Parathyroid adenoma (tissue), 2 donors: ENCODE measurements at regions not wholly inside any gene's neighbourhood (a gene's known extent, or its start where the extent isn't known, plus 50 kb on each side); places are given as distances from the start of the nearest gene placed in this dataset.
"Not testable (repeated sequence)": the region's sequence is repeated elsewhere in the genome, so short reads cannot be mapped to it uniquely, and the experiment has no call there.

Source experiments
- H2AFZ ChIP-seq: fragments of 300-600 bp; sonication (generic); one replicate; pipeline ENCODE4 v1.7.0; 2017; ENCODE audit warnings: antibody characterized with exemption, mild to moderate bottlenecking
- H3K27ac ChIP-seq: fragments of 300-600 bp; sonication (generic); one replicate; pipeline ENCODE4 v1.7.0; 2017
- H3K27me3 ChIP-seq: fragments of 300-600 bp; sonication (generic); one replicate; pipeline ENCODE4 v1.7.0; 2017; ENCODE audit warnings: low read length; ENCODE audit not compliant: control insufficient read depth, insufficient read depth
- H3K36me3 ChIP-seq: fragments of 300-600 bp; sonication (generic); one replicate; pipeline ENCODE4 v1.7.0; 2017; ENCODE audit warnings: low read length; ENCODE audit not compliant: control insufficient read depth, insufficient read depth
- H3K4me1 ChIP-seq: fragments of 300-600 bp; sonication (generic); one replicate; pipeline ENCODE4 v1.7.0; 2017; ENCODE audit warnings: control low read depth
- H3K4me2 ChIP-seq: fragments of 300-600 bp; sonication (generic); one replicate; pipeline ENCODE4 v1.7.0; 2017; ENCODE audit warnings: low read length
- H3K4me3 ChIP-seq: fragments of 300-600 bp; sonication (generic); one replicate; pipeline ENCODE4 v1.7.0; 2017; ENCODE audit warnings: low read depth, low read length
- H3K79me2 ChIP-seq: fragments of 300-600 bp; sonication (generic); one replicate; pipeline ENCODE4 v1.7.0; 2017; ENCODE audit warnings: control low read depth
- H3K9ac ChIP-seq: fragments of 300-600 bp; sonication (generic); one replicate; pipeline ENCODE4 v1.7.0; 2017; ENCODE audit warnings: mild to moderate bottlenecking
- H3K9me3 ChIP-seq: fragments of 300-600 bp; sonication (generic); one replicate; pipeline ENCODE4 v1.7.0; 2017; ENCODE audit warnings: low read length; ENCODE audit not compliant: control insufficient read depth
- TF ChIP-seq, protein P1 (sequence below): fragments of 300-600 bp; sonication (generic); IDR thresholded peaks from one replicate; pipeline ENCODE4 v1.7.0; 2017; ENCODE audit warnings: antibody characterized with exemption, mild to moderate bottlenecking
- donor health status: primary hyperparathyroidism.

- no peaks in the 10 kb centered on the region for H3K27me3 ChIP-seq
- H3K27ac ChIP-seq = no peak overlapping the region
- no peak overlapping the region for H3K9ac ChIP-seq
- no peaks in the 10 kb centered on the region for H3K4me1 ChIP-seq
- H3K4me2 ChIP-seq = no peak overlapping the region
- H3K36me3 ChIP-seq = no peaks in the 10 kb centered on the region
- H2AFZ ChIP-seq = no peak overlapping the region
- TF ChIP-seq, protein P1, sequence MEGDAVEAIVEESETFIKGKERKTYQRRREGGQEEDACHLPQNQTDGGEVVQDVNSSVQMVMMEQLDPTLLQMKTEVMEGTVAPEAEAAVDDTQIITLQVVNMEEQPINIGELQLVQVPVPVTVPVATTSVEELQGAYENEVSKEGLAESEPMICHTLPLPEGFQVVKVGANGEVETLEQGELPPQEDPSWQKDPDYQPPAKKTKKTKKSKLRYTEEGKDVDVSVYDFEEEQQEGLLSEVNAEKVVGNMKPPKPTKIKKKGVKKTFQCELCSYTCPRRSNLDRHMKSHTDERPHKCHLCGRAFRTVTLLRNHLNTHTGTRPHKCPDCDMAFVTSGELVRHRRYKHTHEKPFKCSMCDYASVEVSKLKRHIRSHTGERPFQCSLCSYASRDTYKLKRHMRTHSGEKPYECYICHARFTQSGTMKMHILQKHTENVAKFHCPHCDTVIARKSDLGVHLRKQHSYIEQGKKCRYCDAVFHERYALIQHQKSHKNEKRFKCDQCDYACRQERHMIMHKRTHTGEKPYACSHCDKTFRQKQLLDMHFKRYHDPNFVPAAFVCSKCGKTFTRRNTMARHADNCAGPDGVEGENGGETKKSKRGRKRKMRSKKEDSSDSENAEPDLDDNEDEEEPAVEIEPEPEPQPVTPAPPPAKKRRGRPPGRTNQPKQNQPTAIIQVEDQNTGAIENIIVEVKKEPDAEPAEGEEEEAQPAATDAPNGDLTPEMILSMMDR = no peak
- H3K4me3 ChIP-seq = no peak overlapping the region
- no peaks in the 10 kb centered on the region for H3K79me2 ChIP-seq
- no peaks in the 10 kb centered on the region for H3K9me3 ChIP-seq
These were observed 78.2 kb upstream of the TET2 start for GRCh38 chr4:105068516-105068915.

DNA sequence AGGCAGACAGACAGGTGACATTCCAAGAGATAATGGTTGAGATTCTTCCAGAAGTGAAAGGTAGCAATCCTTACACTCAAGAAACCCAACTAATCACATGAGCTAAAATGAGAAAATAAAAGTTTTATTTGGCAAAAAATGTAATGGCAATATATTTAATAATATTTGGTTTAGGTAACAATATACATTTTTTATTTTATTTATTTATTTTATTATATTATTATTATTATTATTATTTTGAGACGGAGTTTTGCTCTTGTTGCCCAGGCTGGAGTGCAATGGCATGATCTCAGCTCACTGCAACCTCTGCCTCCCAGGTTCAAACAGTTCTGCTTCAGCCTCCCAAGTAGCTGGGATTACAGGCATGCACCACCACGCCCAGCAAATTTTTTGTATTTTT is 74.6 kb upstream of the TET2 start:
- not testable (repeated sequence) for H3K36me3 ChIP-seq, H3K27me3 ChIP-seq, H3K4me2 ChIP-seq, H3K4me3 ChIP-seq, H3K4me1 ChIP-seq, H3K79me2 ChIP-seq, H2AFZ ChIP-seq, H3K9me3 ChIP-seq, H3K9ac ChIP-seq, H3K27ac ChIP-seq

DNA sequence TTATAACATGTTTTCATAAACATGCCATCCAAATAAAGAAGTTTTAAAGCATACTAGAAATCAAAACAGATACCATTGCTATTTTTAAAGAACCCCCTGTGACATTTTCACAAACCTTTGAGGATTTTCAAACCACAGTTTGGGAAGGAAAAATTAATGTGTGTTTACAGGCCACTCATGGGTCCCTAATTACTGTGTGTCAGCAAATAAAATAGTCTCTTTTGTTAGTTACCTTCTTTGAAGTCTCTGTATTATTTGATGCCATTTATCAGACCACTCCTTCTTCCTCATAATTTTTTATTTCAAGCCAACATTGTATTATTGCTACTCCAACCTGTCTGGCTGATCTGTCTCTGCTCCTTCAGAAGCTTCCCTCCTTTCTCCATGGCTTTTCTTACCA is 72.6 kb upstream of the TET2 start:
- no peaks in the 10 kb centered on the region for H3K9me3 ChIP-seq
- no peaks in the 10 kb centered on the region for H3K79me2 ChIP-seq
- TF ChIP-seq, protein P1 = no peak
- no peak overlapping the region for H3K4me3 ChIP-seq
- no peak overlapping the region for H3K9ac ChIP-seq
- no peak overlapping the region for H3K27ac ChIP-seq
- no peaks in the 10 kb centered on the region for H3K36me3 ChIP-seq
- H2AFZ ChIP-seq = no peak overlapping the region
- H3K27me3 ChIP-seq = no peaks in the 10 kb centered on the region
- H3K4me1 ChIP-seq = no peaks in the 10 kb centered on the region
- no peak overlapping the region for H3K4me2 ChIP-seq

DNA sequence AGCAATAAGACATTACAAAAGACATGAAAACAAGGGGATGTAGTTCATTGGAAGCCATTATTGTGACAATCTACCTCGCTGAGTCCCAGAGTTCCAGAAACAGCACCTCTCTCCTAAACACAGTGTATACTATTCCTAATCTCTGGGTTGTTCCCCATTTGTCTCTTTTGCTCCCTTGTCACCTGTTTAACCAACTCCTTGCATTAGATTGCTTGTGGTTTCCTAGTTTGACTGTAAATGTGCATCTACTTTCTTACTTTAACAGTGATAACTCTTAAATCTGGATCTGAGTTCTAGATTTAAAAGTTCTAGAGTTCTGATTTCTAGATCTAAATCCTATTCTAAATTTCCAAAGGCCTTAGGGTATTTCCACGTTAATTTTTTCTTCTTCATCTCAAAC is 71.6 kb upstream of the TET2 start:
- no peak overlapping the region for H3K4me3 ChIP-seq
- H3K9me3 ChIP-seq = no peaks in the 10 kb centered on the region
- H3K4me2 ChIP-seq = no peak overlapping the region
- no peak overlapping the region for H3K27ac ChIP-seq
- no peaks in the 10 kb centered on the region for H3K27me3 ChIP-seq
- no peak overlapping the region for H3K9ac ChIP-seq
- H3K79me2 ChIP-seq = no peaks in the 10 kb centered on the region
- H3K4me1 ChIP-seq = no peaks in the 10 kb centered on the region
- H3K36me3 ChIP-seq = no peaks in the 10 kb centered on the region
- TF ChIP-seq, protein P1 = no peak
- H2AFZ ChIP-seq = no peak overlapping the region

- Histone ChIP-seq H3K27ac (no peak overlapping the region), H2AFZ (no peak overlapping the region), H3K79me2 (no peaks in the 10 kb centered on the region), H3K4me1 (no peaks in the 10 kb centered on the region), H3K9me3 (no peaks in the 10 kb centered on the region), H3K4me3 (no peak overlapping the region), H3K4me2 (peak overlapping the region; percentile 33), H3K36me3 (no peaks in the 10 kb centered on the region), H3K27me3 (no peaks in the 10 kb centered on the region), H3K9ac (no peak overlapping the region)
- TF ChIP-seq, protein P1 = no peak
These were observed 58.4 kb upstream of the TET2 start for GRCh38 chr4:105088110-105088879.
